ENCODE measurements at regions not wholly inside any gene's neighbourhood (a gene's known extent, or its start where the extent isn't known, plus 50 kb on each side); places are given as distances from the start of the nearest gene placed in this dataset.
A peak's percentile ranks its signal among the peaks of the same experiment; 100 is the strongest.

DNA sequence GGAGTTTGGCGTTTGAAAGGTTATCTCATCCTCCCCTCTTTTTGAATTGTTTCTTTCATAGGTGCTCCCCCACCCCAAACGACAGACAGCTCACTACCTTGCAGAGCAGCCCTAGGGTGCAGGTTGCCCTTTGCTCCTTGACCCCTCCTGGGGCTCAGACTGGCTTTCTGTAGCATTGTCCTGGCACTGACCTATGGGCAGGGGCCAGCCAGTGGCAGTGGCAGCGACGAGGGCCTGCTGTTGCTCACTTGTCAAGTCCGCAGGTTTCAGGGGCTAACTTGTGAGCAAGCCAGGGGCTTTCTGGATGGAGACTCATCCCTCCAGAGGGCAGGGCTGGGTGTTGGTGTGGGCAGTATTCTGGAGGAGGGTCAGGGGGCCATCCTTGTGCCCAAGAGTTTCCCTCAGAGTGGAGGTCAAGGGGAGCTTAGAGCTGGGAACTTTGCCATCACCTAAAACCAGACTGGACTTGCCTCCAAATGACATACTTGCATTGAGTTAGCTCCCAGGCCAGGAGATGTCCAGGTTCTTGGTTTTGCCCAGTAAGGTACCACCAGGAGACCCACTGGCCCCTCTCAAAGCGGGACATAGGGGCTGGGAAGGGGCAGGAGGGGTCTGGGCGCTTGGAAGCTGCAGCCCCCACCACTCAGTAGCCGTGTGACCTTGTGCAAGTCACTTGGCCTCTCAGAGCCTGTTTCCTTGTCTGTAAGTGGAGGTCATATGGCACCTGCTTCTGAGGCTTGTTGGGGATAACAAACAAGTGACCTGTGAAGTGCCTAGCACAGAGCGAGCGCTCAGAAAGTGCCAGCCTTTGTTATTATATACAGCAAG lies 53.5 kb upstream of the CDKN2AIPNL start:
- POLR2A ChIA-PET, result interaction anchor here (0.9 to 1.1 kb wide), 2 partner anchors 42 to 70 kb away, joined by 3 read pairs; no protein-coding TSS in a partner anchor
- TF ChIP-seq, protein P1, sequence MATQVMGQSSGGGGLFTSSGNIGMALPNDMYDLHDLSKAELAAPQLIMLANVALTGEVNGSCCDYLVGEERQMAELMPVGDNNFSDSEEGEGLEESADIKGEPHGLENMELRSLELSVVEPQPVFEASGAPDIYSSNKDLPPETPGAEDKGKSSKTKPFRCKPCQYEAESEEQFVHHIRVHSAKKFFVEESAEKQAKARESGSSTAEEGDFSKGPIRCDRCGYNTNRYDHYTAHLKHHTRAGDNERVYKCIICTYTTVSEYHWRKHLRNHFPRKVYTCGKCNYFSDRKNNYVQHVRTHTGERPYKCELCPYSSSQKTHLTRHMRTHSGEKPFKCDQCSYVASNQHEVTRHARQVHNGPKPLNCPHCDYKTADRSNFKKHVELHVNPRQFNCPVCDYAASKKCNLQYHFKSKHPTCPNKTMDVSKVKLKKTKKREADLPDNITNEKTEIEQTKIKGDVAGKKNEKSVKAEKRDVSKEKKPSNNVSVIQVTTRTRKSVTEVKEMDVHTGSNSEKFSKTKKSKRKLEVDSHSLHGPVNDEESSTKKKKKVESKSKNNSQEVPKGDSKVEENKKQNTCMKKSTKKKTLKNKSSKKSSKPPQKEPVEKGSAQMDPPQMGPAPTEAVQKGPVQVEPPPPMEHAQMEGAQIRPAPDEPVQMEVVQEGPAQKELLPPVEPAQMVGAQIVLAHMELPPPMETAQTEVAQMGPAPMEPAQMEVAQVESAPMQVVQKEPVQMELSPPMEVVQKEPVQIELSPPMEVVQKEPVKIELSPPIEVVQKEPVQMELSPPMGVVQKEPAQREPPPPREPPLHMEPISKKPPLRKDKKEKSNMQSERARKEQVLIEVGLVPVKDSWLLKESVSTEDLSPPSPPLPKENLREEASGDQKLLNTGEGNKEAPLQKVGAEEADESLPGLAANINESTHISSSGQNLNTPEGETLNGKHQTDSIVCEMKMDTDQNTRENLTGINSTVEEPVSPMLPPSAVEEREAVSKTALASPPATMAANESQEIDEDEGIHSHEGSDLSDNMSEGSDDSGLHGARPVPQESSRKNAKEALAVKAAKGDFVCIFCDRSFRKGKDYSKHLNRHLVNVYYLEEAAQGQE (IDR thresholded peaks at IDR 0.05; ENCODE audit: insufficient read depth in 1 of 2, low read depth in 2 of 2, low read length in 1 of 2), result no peak
- TF ChIP-seq, protein P2, sequence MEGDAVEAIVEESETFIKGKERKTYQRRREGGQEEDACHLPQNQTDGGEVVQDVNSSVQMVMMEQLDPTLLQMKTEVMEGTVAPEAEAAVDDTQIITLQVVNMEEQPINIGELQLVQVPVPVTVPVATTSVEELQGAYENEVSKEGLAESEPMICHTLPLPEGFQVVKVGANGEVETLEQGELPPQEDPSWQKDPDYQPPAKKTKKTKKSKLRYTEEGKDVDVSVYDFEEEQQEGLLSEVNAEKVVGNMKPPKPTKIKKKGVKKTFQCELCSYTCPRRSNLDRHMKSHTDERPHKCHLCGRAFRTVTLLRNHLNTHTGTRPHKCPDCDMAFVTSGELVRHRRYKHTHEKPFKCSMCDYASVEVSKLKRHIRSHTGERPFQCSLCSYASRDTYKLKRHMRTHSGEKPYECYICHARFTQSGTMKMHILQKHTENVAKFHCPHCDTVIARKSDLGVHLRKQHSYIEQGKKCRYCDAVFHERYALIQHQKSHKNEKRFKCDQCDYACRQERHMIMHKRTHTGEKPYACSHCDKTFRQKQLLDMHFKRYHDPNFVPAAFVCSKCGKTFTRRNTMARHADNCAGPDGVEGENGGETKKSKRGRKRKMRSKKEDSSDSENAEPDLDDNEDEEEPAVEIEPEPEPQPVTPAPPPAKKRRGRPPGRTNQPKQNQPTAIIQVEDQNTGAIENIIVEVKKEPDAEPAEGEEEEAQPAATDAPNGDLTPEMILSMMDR (IDR thresholded peaks at IDR 0.05), result no peak
- no peak for TF ChIP-seq POLR2AphosphoS5 (IDR thresholded peaks at IDR 0.05; ENCODE audit: low read depth, low read length)
- no peak for TF ChIP-seq TCF7L2 (IDR thresholded peaks at IDR 0.05; ENCODE audit: low read depth, low read length)
- TF ChIP-seq SIN3A (IDR thresholded peaks at IDR 0.05; ENCODE audit: borderline replicate concordance, insufficient read depth, low read depth, low read length), result no peak
- peaks cover 33% of the 10 kb centered on the region for H3K4me1 ChIP-seq (ENCODE audit: control insufficient read depth, insufficient read depth, low read length)
- CTCF ChIA-PET, result interaction anchor here (0.6 kb wide), 1 partner anchor 146 kb away, joined by 3 read pairs; no protein-coding TSS in a partner anchor
- ATAC-seq, result no peak; the same call in 1 of the 2 replicates
- no peaks in the 10 kb centered on the region for H3K9me3 ChIP-seq (ENCODE audit: control insufficient read depth, insufficient read depth, low read depth, low read length)
- H3K27me3 ChIP-seq (ENCODE audit: control insufficient read depth, insufficient read depth, low read length), result no peaks in the 10 kb centered on the region
- DNase-seq (ENCODE audit: low read depth, low spot score), result no peak
- intact Hi-C loops (cut with micrococcal nuclease; ENCODE audit: unreplicated experiment) (no loop called here), in situ Hi-C loops (cut with HindIII; ENCODE audit: low pct_unique_long_range_greater_than_20kb, low sequenced_read_pairs) (no loop called here)
- H3K27ac ChIP-seq (ENCODE audit: low read length), result peak overlapping the region; percentile 96
- H3K36me3 ChIP-seq (ENCODE audit: control insufficient read depth, insufficient read depth, low read length), result no peaks in the 10 kb centered on the region; the same call in 1 of the 2 replicates
- no TSS peak for BruUV-seq (replicated peaks)
- peak overlapping the region; percentile 54 to 76 for H3K4me3 ChIP-seq (ENCODE audit: low read depth in 2 of 2, low read length in 2 of 2)

DNA sequence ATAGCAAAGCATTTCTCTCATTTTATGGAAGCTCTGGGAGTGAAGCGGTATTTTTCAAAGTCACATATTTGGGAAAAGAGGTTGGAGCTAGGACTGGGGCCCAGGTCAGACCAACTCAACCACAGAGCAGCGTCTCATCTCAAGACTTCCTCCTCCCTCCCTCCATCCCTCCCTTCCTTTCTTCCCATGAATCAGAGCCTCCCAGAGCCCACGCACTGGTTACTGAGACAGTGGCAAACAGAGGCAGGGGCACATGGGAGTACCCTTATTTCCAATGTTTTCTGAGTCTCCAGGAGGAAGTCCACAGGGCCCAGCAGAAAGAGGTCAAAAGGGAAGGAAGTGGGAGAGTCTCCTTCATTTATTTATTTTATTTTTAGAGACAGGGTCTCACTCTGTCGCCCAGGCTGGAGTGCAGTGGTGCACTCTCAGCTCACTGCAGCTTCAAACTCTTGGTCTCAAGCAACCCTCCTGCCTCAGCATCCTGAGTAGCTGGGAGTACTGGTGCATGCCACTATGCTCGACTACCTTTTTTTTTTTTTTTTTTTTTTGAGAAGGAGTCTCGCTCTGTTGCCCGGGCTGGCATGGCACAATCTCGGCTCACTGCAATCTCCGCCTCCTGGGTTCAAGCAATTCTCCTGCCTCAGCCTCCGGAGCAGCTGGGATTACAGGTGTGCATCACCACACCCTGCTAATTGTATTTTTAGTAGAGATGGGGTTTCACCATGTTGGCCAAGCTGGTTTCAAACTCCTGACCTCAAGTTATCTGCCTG lies 52.5 kb upstream of the CDKN2AIPNL start:
- ChIA-PET POLR2A (no interaction called here), CTCF (no interaction called here)
- peaks cover 33% of the 10 kb centered on the region for H3K4me1 ChIP-seq (ENCODE audit: control insufficient read depth, insufficient read depth, low read length)
- H3K36me3 ChIP-seq (ENCODE audit: control insufficient read depth, insufficient read depth, low read length), result no peaks in the 10 kb centered on the region; the same call in 1 of the 2 replicates
- intact Hi-C loops (cut with micrococcal nuclease; ENCODE audit: unreplicated experiment) (no loop called here), in situ Hi-C loops (cut with HindIII; ENCODE audit: low pct_unique_long_range_greater_than_20kb, low sequenced_read_pairs) (no loop called here)
- ATAC-seq (no peak), DNase-seq (ENCODE audit: low read depth, low spot score) (no peak)
- no peaks in the 10 kb centered on the region for H3K9me3 ChIP-seq (ENCODE audit: control insufficient read depth, insufficient read depth, low read depth, low read length)
- peak overlapping the region; percentile 15; the same call in 1 of the 2 replicates for H3K27ac ChIP-seq (ENCODE audit: low read length)
- TF ChIP-seq POLR2AphosphoS5 (IDR thresholded peaks at IDR 0.05; ENCODE audit: low read depth, low read length) (no peak), SIN3A (IDR thresholded peaks at IDR 0.05; ENCODE audit: borderline replicate concordance, insufficient read depth, low read depth, low read length) (no peak), TCF7L2 (IDR thresholded peaks at IDR 0.05; ENCODE audit: low read depth, low read length) (no peak)
- TF ChIP-seq, protein P2 (IDR thresholded peaks at IDR 0.05), result no peak
- TF ChIP-seq, protein P1 (IDR thresholded peaks at IDR 0.05; ENCODE audit: insufficient read depth in 1 of 2, low read depth in 2 of 2, low read length in 1 of 2), result no peak
- no peaks in the 10 kb centered on the region for H3K27me3 ChIP-seq (ENCODE audit: control insufficient read depth, insufficient read depth, low read length)
- no TSS peak for BruUV-seq (replicated peaks)
- no peak overlapping the region for H3K4me3 ChIP-seq (ENCODE audit: low read depth in 2 of 2, low read length in 2 of 2)
